ENCODE measurements at regions not wholly inside any gene's neighbourhood (a gene's known extent, or its start where the extent isn't known, plus 50 kb on each side); places are given as distances from the start of the nearest gene placed in this dataset.
"Not testable (repeated sequence)": the region's sequence is repeated elsewhere in the genome, so short reads cannot be mapped to it uniquely, and the experiment has no call there.

DNA sequence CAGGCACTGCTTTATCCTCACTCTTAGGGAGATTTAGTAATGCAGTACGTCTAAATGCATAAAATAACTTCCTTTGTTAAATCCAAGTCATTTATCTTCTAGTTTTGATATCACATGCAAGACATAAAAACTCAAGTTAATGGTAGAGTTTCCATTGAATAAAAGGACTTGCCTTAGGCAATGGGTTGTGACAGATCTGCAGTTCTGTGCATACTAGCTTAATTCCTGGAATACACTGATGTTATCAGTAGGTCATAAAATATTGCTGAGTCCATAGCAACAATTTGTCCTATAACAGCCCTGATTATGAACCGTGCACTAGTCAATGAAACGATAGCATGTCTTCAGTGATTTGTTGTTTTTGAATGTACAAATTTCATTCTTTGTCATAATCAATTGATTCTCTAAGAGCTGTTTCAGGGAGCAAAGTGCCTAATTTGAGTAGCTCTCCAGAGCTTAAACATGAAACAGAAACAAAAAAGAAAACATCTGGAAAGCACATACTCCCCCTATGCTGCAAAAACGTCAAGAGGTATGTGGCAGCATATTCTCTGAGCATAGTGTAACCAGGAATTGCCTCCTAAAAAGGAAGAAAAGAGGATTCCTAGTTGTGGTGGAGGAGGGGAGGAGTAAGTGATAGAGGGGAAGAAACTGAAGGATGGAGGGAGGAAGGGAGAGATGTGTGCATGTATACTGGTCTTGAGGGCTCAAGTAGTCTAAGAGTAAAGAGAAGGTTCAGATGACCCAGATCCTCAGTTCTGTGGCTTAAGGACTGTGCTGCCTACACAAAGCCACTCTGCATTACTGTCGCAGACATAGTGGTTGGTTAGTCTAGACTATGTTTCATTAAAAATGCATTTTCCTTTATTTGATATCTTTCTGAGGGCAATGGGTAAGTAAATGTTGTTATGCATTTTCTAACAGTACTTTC, 589.2 kb downstream of the PRR16 start:
- intact Hi-C loops (cut with DNase I; ENCODE audit: low total_unique reads), result no loop called here
- H3K4me3 ChIP-seq (ENCODE audit: low read depth, poor library complexity, severe bottlenecking), result no peak overlapping the region
- no peak for DNase-seq (ENCODE audit: low spot score in 2 of 2)
- 36 to 38% methylated on average over 5 of the region's 5 CpGs for WGBS, 2 donors
- TF ChIP-seq, protein P1, sequence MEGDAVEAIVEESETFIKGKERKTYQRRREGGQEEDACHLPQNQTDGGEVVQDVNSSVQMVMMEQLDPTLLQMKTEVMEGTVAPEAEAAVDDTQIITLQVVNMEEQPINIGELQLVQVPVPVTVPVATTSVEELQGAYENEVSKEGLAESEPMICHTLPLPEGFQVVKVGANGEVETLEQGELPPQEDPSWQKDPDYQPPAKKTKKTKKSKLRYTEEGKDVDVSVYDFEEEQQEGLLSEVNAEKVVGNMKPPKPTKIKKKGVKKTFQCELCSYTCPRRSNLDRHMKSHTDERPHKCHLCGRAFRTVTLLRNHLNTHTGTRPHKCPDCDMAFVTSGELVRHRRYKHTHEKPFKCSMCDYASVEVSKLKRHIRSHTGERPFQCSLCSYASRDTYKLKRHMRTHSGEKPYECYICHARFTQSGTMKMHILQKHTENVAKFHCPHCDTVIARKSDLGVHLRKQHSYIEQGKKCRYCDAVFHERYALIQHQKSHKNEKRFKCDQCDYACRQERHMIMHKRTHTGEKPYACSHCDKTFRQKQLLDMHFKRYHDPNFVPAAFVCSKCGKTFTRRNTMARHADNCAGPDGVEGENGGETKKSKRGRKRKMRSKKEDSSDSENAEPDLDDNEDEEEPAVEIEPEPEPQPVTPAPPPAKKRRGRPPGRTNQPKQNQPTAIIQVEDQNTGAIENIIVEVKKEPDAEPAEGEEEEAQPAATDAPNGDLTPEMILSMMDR (IDR thresholded peaks at IDR 0.05), result no peak
- TF ChIP-seq POLR2A (IDR thresholded peaks at IDR 0.05), result no peak

DNA sequence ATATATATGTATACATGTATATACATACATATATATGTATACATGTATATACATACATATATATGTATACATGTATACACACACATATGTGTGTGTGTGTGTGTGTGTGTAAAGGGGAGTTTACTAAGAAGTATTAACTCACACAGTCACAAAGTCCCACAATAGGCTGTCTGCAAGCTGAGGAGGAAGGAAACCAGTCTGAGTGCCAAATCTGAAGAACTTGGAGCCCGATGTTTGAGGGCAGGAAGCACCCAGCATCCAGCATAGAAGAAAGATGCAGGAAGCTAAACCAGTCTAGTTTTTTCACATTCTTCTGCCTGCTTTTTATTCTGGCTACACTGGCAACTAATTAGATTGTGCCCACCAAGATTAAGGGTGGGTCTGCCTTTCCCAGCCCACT, 591.5 kb downstream of the PRR16 start:
- no peak overlapping the region for H3K4me3 ChIP-seq (ENCODE audit: low read depth, poor library complexity, severe bottlenecking)
- intact Hi-C loops (cut with DNase I; ENCODE audit: low total_unique reads), result no loop called here
- WGBS, 2 donors, result 56 to 58% methylated on average over 1 of the region's 1 CpG
- TF ChIP-seq POLR2A (IDR thresholded peaks at IDR 0.05), result no peak
- TF ChIP-seq, protein P1 (IDR thresholded peaks at IDR 0.05), result no peak
- no peak for DNase-seq (ENCODE audit: low spot score in 2 of 2)

- WGBS, 2 donors, result 92% methylated on average over 23 of the region's 23 CpGs
- intact Hi-C loops (cut with DNase I; ENCODE audit: low total_unique reads); DNase-seq (ENCODE audit: low spot score in 2 of 2); H3K4me3 ChIP-seq (ENCODE audit: low read depth, poor library complexity, severe bottlenecking): not testable (repeated sequence)
These were observed 600.1 kb downstream of the PRR16 start for GRCh38 chr5:121064241-121064640.

DNA sequence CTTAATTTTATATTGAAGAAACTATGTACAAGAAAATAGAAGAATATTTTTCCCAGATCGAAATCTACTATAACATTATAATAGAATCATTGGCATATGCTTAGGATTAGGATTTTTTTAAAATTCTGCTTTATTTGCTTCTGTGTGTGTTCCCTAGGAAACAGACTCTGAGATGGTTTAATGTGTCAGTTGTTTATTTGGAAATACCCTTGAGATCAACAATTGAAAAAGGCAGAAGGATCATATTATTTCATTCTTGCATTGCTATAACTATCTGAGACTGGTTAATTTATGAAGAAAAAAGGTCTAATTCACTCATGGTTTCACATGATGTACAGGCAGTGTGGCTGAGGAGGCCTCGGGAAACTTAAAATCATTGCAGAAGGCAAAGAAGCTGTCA, 622.6 kb downstream of the PRR16 start:
- DNase-seq (ENCODE audit: low spot score in 2 of 2), result no peak
- intact Hi-C loops (cut with DNase I; ENCODE audit: low total_unique reads), result no loop called here
- WGBS, 2 donors, result 53 to 66% methylated on average over 2 of the region's 2 CpGs
- H3K4me3 ChIP-seq (ENCODE audit: low read depth, poor library complexity, severe bottlenecking), result no peak overlapping the region
- TF ChIP-seq, protein P1 (IDR thresholded peaks at IDR 0.05), result no peak
- no peak for TF ChIP-seq POLR2A (IDR thresholded peaks at IDR 0.05)

- no peak overlapping the region for H3K4me3 ChIP-seq (ENCODE audit: low read depth, poor library complexity, severe bottlenecking)
- TF ChIP-seq, protein P1 (IDR thresholded peaks at IDR 0.05), result no peak
- no peak for TF ChIP-seq POLR2A (IDR thresholded peaks at IDR 0.05)
- intact Hi-C loops (cut with DNase I; ENCODE audit: low total_unique reads), result no loop called here
- 94% methylated on average over 3 of the region's 3 CpGs for WGBS, 2 donors
- DNase-seq (ENCODE audit: low spot score in 2 of 2), result no peak
These were observed 623.5 kb downstream of the PRR16 start for GRCh38 chr5:121087560-121087959.

GRCh38 chr5:121088341-121088740, 624.2 kb downstream of the PRR16 start:
- intact Hi-C loops (cut with DNase I; ENCODE audit: low total_unique reads), result no loop called here
- DNase-seq (ENCODE audit: low spot score in 2 of 2), result no peak
- no peak for TF ChIP-seq POLR2A (IDR thresholded peaks at IDR 0.05)
- TF ChIP-seq, protein P1 (IDR thresholded peaks at IDR 0.05), result no peak
- 83 to 85% methylated on average over 2 of the region's 2 CpGs for WGBS, 2 donors
- no peak overlapping the region for H3K4me3 ChIP-seq (ENCODE audit: low read depth, poor library complexity, severe bottlenecking)

Data from lower leg skin (tissue), 4 donors.